ENCODE measurements at regions not wholly inside any gene's neighbourhood (a gene's known extent, or its start where the extent isn't known, plus 50 kb on each side); places are given as distances from the start of the nearest gene placed in this dataset.

- TF ChIP-seq CTCF (IDR thresholded peaks at IDR 0.05; ENCODE audit: borderline replicate concordance, extremely low read depth, low read length, poor library complexity, severe bottlenecking) (no peak), EZH2 (IDR thresholded peaks at IDR 0.05; ENCODE audit: borderline replicate concordance, low read depth, low read length, severe bottlenecking) (no peak)
These were observed 163.7 kb upstream of the NTM start for GRCh38 chr11:131206671-131207070.
